IMR-90 (cell line): ENCODE measurements at regions not wholly inside any gene's neighbourhood (a gene's known extent, or its start where the extent isn't known, plus 50 kb on each side); places are given as distances from the start of the nearest gene placed in this dataset.

Experiments
- ATAC-seq: fragments of 200-7000 bp; cut with Tn5 transposase; 2 replicates; pipeline ENCODE4 v1.9.1; 2020; ENCODE audit warnings: low read depth, mild to moderate bottlenecking, moderate library complexity
- BruUV-seq: library from RNA; stranded (reverse); fragments of 400-500 nt; replicated peaks from 2 replicates; lab custom pipeline; 2021; lab: Mats Ljungman, UMichigan
- CTCF ChIA-PET: fragments of 300-600 bp; formaldehyde crosslinking; extraction: SDS; loops from one replicate; lab custom pipeline; 2021; ENCODE audit warnings: antibody characterized with exemption; lab: Yijun Ruan, JAX
- POLR2A ChIA-PET: fragments of 300-600 bp; sonication (Branson Sonifier 250); formaldehyde crosslinking; loops from one replicate; lab custom pipeline; 2022; ENCODE audit warnings: antibody characterized with exemption; ENCODE audit not compliant: unreplicated experiment; lab: Charles Lee
- DNase-seq: peaks from one replicate; pipeline ENCODE4 v3.0.0; 2013
- H2AFZ ChIP-seq: replicated peaks from 2 replicates; pipeline ENCODE3; 2013; ENCODE audit warnings: low read length, mild to moderate bottlenecking; ENCODE audit not compliant: poor library complexity
- H2AK5ac ChIP-seq: 2 replicates; pipeline ENCODE4 v1.6.1; 2013; ENCODE audit warnings: low read depth, low read length, inconsistent platforms
- H2AK9ac ChIP-seq: replicated peaks from 2 replicates; pipeline ENCODE3; 2013; ENCODE audit warnings: mild to moderate bottlenecking, low read depth, low read length, moderate library complexity; ENCODE audit not compliant: poor library complexity
- H2BK120ac ChIP-seq: 2 replicates; pipeline ENCODE4 v1.6.1; 2013; ENCODE audit warnings: low read depth, low read length, inconsistent platforms
- H2BK15ac ChIP-seq: 3 replicates; pipeline ENCODE4 v1.6.1; 2013; ENCODE audit warnings: low read depth, low read length, inconsistent platforms
- H2BK20ac ChIP-seq: 2 replicates; pipeline ENCODE4 v1.6.1; 2013; ENCODE audit warnings: low read depth, mild to moderate bottlenecking, inconsistent platforms, low read length, moderate library complexity
- H2BK5ac ChIP-seq: 2 replicates; pipeline ENCODE4 v1.6.1; 2013; ENCODE audit warnings: mild to moderate bottlenecking, low read depth, low read length, inconsistent platforms; ENCODE audit not compliant: poor library complexity, severe bottlenecking
- H3K14ac ChIP-seq: replicated peaks from 2 replicates; pipeline ENCODE4 v1.6.1; 2013; ENCODE audit warnings: low read depth, low read length, inconsistent platforms
- H3K18ac ChIP-seq: 2 replicates; pipeline ENCODE4 v1.6.1; 2013; ENCODE audit warnings: low read depth, low read length, control low read depth
- H3K23ac ChIP-seq: 2 replicates; pipeline ENCODE4 v1.6.1; 2013; ENCODE audit warnings: low read depth, low read length, inconsistent platforms
- H3K27ac ChIP-seq: 2 replicates; pipeline ENCODE4 v1.5.1; 2013; ENCODE audit warnings: mild to moderate bottlenecking, control low read depth, low read length; ENCODE audit not compliant: insufficient read depth
- H3K27me3 ChIP-seq: 2 replicates; pipeline ENCODE4 v1.6.1; 2013; ENCODE audit warnings: low read length; ENCODE audit not compliant: control insufficient read depth, insufficient read depth
- H3K36me3 ChIP-seq: 2 replicates; pipeline ENCODE4 v1.6.1; 2013; ENCODE audit warnings: low read length, mixed read lengths; ENCODE audit not compliant: control insufficient read depth, insufficient read depth
- H3K4ac ChIP-seq: 2 replicates; pipeline ENCODE4 v1.6.1; 2013; ENCODE audit warnings: low read depth, low read length, inconsistent platforms
- H3K4me1 ChIP-seq: 2 replicates; pipeline ENCODE4 v1.6.1; 2013; ENCODE audit warnings: low read length, mixed read lengths; ENCODE audit not compliant: control insufficient read depth, insufficient read depth
- H3K4me2 ChIP-seq: 2 replicates; pipeline ENCODE4 v1.6.1; 2013; ENCODE audit warnings: low read depth, mild to moderate bottlenecking, control low read depth, low read length, moderate library complexity
- H3K4me3 ChIP-seq: 2 replicates; pipeline ENCODE4 v1.5.1; 2013; ENCODE audit warnings: low read depth, mild to moderate bottlenecking, control low read depth, low read length, moderate library complexity; ENCODE audit not compliant: insufficient read depth
- H3K56ac ChIP-seq: 2 replicates; pipeline ENCODE4 v1.6.1; 2013; ENCODE audit warnings: low read length, inconsistent platforms; ENCODE audit not compliant: insufficient read depth; ENCODE audit errors: extremely low read depth
- H3K79me1 ChIP-seq, 2 experiments: 2 replicates each; pipeline ENCODE4 v1.6.1; 2013; ENCODE audit warnings: low read length in 2 of 2, inconsistent platforms in 1 of 2, low read depth in 1 of 2
- H3K9ac ChIP-seq: 2 replicates; pipeline ENCODE4 v1.6.1; 2013; ENCODE audit warnings: low read depth, low read length, control low read depth
- H3K9me1 ChIP-seq: 2 replicates; pipeline ENCODE4 v1.6.1; 2013; ENCODE audit warnings: low read length, inconsistent platforms; ENCODE audit not compliant: insufficient read depth
- H3K9me3 ChIP-seq: 2 replicates; pipeline ENCODE4 v1.6.1; 2013; ENCODE audit warnings: low read length; ENCODE audit not compliant: control insufficient read depth, insufficient read depth
- H4K20me1 ChIP-seq: 2 replicates; pipeline ENCODE4 v1.6.1; 2013; ENCODE audit warnings: low read length, inconsistent platforms; ENCODE audit not compliant: insufficient read depth
- H4K5ac ChIP-seq: 2 replicates; pipeline ENCODE4 v1.6.1; 2013; ENCODE audit warnings: mild to moderate bottlenecking, low read depth, low read length, control low read depth
- H4K8ac ChIP-seq, 2 experiments: 2 replicates each; pipeline ENCODE4 v1.6.1; 2013; ENCODE audit warnings: low read depth in 2 of 2, low read length in 2 of 2, control low read depth in 1 of 2, inconsistent platforms in 1 of 2
- H4K91ac ChIP-seq: 2 replicates; pipeline ENCODE4 v1.6.1; 2013; ENCODE audit warnings: low read depth, low read length, inconsistent platforms; ENCODE audit not compliant: insufficient read depth
- CEBPB ChIP-seq: IDR thresholded peaks from 2 replicates; pipeline ENCODE4 v1.6.1; 2012; ENCODE audit warnings: low read depth, low read length, improper control_type of control experiment
- ELK1 ChIP-seq: fragments of 150-350 bp; IDR thresholded peaks from 2 replicates; pipeline ENCODE4 v1.6.1; 2016; ENCODE audit warnings: low read depth, mild to moderate bottlenecking, low read length, moderate library complexity, borderline replicate concordance
- FOS ChIP-seq: fragments of 150-350 bp; IDR thresholded peaks from 2 replicates; pipeline ENCODE4 v1.6.1; 2016; ENCODE audit warnings: low read depth, low read length
- NFE2L2 ChIP-seq: fragments of 150-350 bp; IDR thresholded peaks from 2 replicates; pipeline ENCODE4 v1.6.1; 2016; ENCODE audit warnings: low read depth, mild to moderate bottlenecking, low read length
- RAD21 ChIP-seq: IDR thresholded peaks from 2 replicates; pipeline ENCODE4 v1.6.1; 2012; ENCODE audit warnings: low read length, improper control_type of control experiment
- RFX5 ChIP-seq: IDR thresholded peaks from 2 replicates; pipeline ENCODE4 v1.8.0; 2012; ENCODE audit warnings: low read depth, mild to moderate bottlenecking, low read length, moderate library complexity
- SMC3 ChIP-seq: fragments of 150-350 bp; IDR thresholded peaks from 2 replicates; pipeline ENCODE4 v1.6.1; 2016; ENCODE audit warnings: low read depth, mild to moderate bottlenecking, antibody characterized with exemption, low read length, moderate library complexity
- WGBS, 2 experiments: methylation state at CpG; one replicate each; pipeline versions ENCODE4 v1.1.5 to v1.1.7; 2013; ENCODE audit warnings: missing lambda C conversion rate in 2 of 2; ENCODE audit not compliant: insufficient read length in 1 of 2; ENCODE audit errors: extremely low coverage in 2 of 2; 5-methylcytosine and 5-hydroxymethylcytosine counted together
- dilution Hi-C: fragments of 300-500 bp; cut with HindIII; formaldehyde crosslinking; loops from one replicate; pipeline ENCODE4 v1.14.3; 2018; ENCODE audit warnings: low sequenced_read_pairs; ENCODE audit not compliant: unreplicated experiment
- in situ Hi-C: fragments of 300-500 bp; cut with MboI; formaldehyde crosslinking; loops from 3 replicates; pipeline ENCODE4 v1.14.3; 2019; ENCODE audit warnings: low sequenced_read_pairs, inconsistent platforms, mixed read lengths
- intact Hi-C: fragments of 100-400 bp; cut with micrococcal nuclease; formaldehyde crosslinking; loops from 2 replicates; pipeline ENCODE4 v1.10.0; 2022

DNA sequence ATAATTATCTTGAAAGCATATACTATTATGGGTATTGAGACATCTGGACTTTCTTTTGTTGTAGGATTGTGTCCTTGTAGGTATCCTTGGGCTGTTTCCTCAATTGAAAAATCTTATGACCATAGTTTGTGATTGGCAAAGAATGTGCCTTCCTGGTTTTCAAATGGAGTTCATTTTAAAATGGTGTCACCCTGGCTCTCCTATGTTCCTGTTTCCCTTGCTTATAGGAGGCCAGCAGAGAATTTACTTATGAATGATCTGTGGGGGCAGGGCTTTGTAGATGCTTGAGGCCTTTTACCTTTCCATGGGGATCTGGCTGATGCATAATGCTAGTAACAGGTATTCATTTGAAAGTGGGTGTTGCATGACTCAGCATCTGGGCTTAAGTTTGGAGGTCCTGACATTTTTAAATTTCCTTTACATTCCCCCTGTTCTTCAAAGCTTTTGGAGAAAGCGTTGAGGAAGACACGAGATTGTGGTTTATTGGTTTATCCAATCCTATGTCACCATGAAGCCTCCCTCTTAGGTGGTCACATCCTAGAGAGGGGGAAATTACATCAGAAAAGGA is 135.0 kb upstream of the PROKR2 start:
- intact Hi-C loops = no loop called here
- POLR2A ChIA-PET = no interaction called here

More for the DNA sequence above, 135.0 kb upstream of the PROKR2 start:
- dilution Hi-C loops = no loop called here
- no peak overlapping the region for H3K4ac ChIP-seq
- no peak overlapping the region for H3K56ac ChIP-seq
- no peak overlapping the region for H2BK120ac ChIP-seq
- CTCF ChIA-PET = interaction anchor here (0.6 kb wide), 1 partner anchor 78 kb away, joined by 3 read pairs; no protein-coding TSS in a partner anchor
- no peaks in the 10 kb centered on the region for H4K20me1 ChIP-seq
- H2BK20ac ChIP-seq = no peak overlapping the region
- H3K4me2 ChIP-seq = no peak overlapping the region
- H3K79me1 ChIP-seq = no peaks in the 10 kb centered on the region
- no peak overlapping the region for H3K18ac ChIP-seq
- no peak overlapping the region for H3K23ac ChIP-seq
- BruUV-seq = no TSS peak
- no peak for ATAC-seq
- H3K14ac ChIP-seq = no peak overlapping the region
- no peak overlapping the region for H4K91ac ChIP-seq
- WGBS, 2 experiments = no CpG with 5 or more reads among the region's 2 CpGs
- no peaks in the 10 kb centered on the region for H3K4me1 ChIP-seq
- no peak overlapping the region for H2BK15ac ChIP-seq
- in situ Hi-C loops = no loop called here
- H3K9me1 ChIP-seq = no peaks in the 10 kb centered on the region
- H4K8ac ChIP-seq = no peak overlapping the region
- no peaks in the 10 kb centered on the region for H3K9me3 ChIP-seq
- H2AK9ac ChIP-seq = no peak overlapping the region
- H3K36me3 ChIP-seq = no peaks in the 10 kb centered on the region
- H3K4me3 ChIP-seq = no peak overlapping the region
- TF ChIP-seq NFE2L2 (peak; percentile 36; the same call in 1 of the 2 replicates), FOS (no peak), ELK1 (no peak), RAD21 (no peak), CEBPB (no peak), SMC3 (no peak), RFX5 (no peak)
- H3K27ac ChIP-seq = no peak overlapping the region
- H4K5ac ChIP-seq = no peak overlapping the region
- H2AFZ ChIP-seq = no peak overlapping the region
- H2AK5ac ChIP-seq = no peak overlapping the region
- peaks cover 3% of the 10 kb centered on the region; the same call in 1 of the 2 replicates for H3K27me3 ChIP-seq
- H3K9ac ChIP-seq = no peak overlapping the region
- H2BK5ac ChIP-seq = no peak overlapping the region
- DNase-seq = no peak
